ENCODE measurements at regions not wholly inside any gene's neighbourhood (a gene's known extent, or its start where the extent isn't known, plus 50 kb on each side); places are given as distances from the start of the nearest gene placed in this dataset.

GRCh38 chr17:36661047-36661666, 59.8 kb downstream of the MRM1 start:
- Histone ChIP-seq H3K9me2 (replicated peaks; ENCODE audit: insufficient read depth) (no peaks in the 10 kb centered on the region), H3K4me2 (no peak overlapping the region), H3K27me3 (peaks cover 33% of the 10 kb centered on the region), H2AFZ (no peak overlapping the region), H3K4me3 (no peak overlapping the region), H3K27ac (no peak overlapping the region), H3K9me3 (ENCODE audit: low read depth) (no peaks in the 10 kb centered on the region), H3K79me2 (no peaks in the 10 kb centered on the region), H3K36me3 (replicated peaks; ENCODE audit: insufficient read depth, low read depth) (no peaks in the 10 kb centered on the region), H4K20me1 (ENCODE audit: insufficient read depth, poor library complexity, severe bottlenecking) (no peaks in the 10 kb centered on the region), H3K4me1 (ENCODE audit: insufficient read depth) (peaks cover 3% of the 10 kb centered on the region)
- TF ChIP-seq EZH2phosphoT487 (IDR thresholded peaks at IDR 0.05; ENCODE audit: low read depth, severe bottlenecking, unreplicated experiment) (no peak), CTCF (IDR thresholded peaks at IDR 0.05; ENCODE audit: poor library complexity) (no peak), EZH2 (IDR thresholded peaks at IDR 0.05; ENCODE audit: borderline replicate concordance) (no peak)
- no peak for DNase-seq (ENCODE audit: low spot score)
- 69% methylated on average over 16 of the region's 21 CpGs for WGBS (ENCODE audit: low lambda C conversion rate, missing lambda C conversion rate)

DNA sequence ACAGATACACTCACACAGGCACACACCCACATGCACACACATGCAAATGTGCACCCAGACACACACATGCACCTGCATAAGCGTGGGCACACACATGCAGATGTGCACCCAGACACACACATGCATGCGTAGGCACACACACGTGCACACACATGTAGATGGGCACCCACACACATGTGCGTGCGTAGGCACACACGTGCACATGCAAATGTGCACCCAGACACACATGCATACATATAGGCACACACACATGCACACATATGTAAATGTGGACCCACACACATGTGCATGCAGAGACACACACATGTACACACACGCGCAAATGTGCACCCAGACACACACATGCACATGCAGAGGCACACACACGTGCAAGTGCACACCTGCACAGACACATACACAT, 60.3 kb downstream of the MRM1 start:
- H3K4me3 ChIP-seq, result no peak overlapping the region
- H3K79me2 ChIP-seq, result no peaks in the 10 kb centered on the region
- TF ChIP-seq EZH2 (IDR thresholded peaks at IDR 0.05; ENCODE audit: borderline replicate concordance) (no peak), EZH2phosphoT487 (IDR thresholded peaks at IDR 0.05; ENCODE audit: low read depth, severe bottlenecking, unreplicated experiment) (no peak), CTCF (IDR thresholded peaks at IDR 0.05; ENCODE audit: poor library complexity) (no peak)

GRCh38 chr17:36665417-36665816, 64.0 kb downstream of the MRM1 start:
- TF ChIP-seq CTCF (IDR thresholded peaks at IDR 0.05; ENCODE audit: poor library complexity), result no peak
- Histone ChIP-seq H3K9me3 (ENCODE audit: low read depth) (no peaks in the 10 kb centered on the region), H3K4me1 (ENCODE audit: insufficient read depth) (no peaks in the 10 kb centered on the region), H3K4me2 (no peak overlapping the region), H3K9me2 (replicated peaks; ENCODE audit: insufficient read depth) (no peaks in the 10 kb centered on the region), H4K20me1 (ENCODE audit: insufficient read depth, poor library complexity, severe bottlenecking) (no peaks in the 10 kb centered on the region), H3K79me2 (no peaks in the 10 kb centered on the region), H3K27ac (no peak overlapping the region), H3K27me3 (peaks cover 7% of the 10 kb centered on the region), H3K4me3 (no peak overlapping the region), H2AFZ (no peak overlapping the region), H3K36me3 (replicated peaks; ENCODE audit: insufficient read depth, low read depth) (no peaks in the 10 kb centered on the region)
- 74% methylated on average over 11 of the region's 11 CpGs for WGBS (ENCODE audit: low lambda C conversion rate, missing lambda C conversion rate)
- DNase-seq (ENCODE audit: low spot score), result peak; percentile 25

More for the DNA sequence above, 60.3 kb downstream of the MRM1 start:
- no peak overlapping the region for H3K27ac ChIP-seq
- peaks cover 28% of the 10 kb centered on the region for H3K27me3 ChIP-seq
- H4K20me1 ChIP-seq (ENCODE audit: insufficient read depth, poor library complexity, severe bottlenecking), result no peaks in the 10 kb centered on the region
- H3K36me3 ChIP-seq (replicated peaks; ENCODE audit: insufficient read depth, low read depth), result no peaks in the 10 kb centered on the region
- H3K9me2 ChIP-seq (replicated peaks; ENCODE audit: insufficient read depth), result no peaks in the 10 kb centered on the region
- DNase-seq (ENCODE audit: low spot score), result no peak
- no peak overlapping the region for H2AFZ ChIP-seq
- H3K9me3 ChIP-seq (ENCODE audit: low read depth), result no peaks in the 10 kb centered on the region
- no peak overlapping the region for H3K4me2 ChIP-seq
- peaks cover 3% of the 10 kb centered on the region for H3K4me1 ChIP-seq (ENCODE audit: insufficient read depth)
- 95% methylated on average over 9 of the region's 9 CpGs for WGBS (ENCODE audit: low lambda C conversion rate, missing lambda C conversion rate)

GRCh38 chr17:36667922-36668321, 66.5 kb downstream of the MRM1 start:
- no peak overlapping the region for H3K4me2 ChIP-seq
- peaks cover 3% of the 10 kb centered on the region for H3K27me3 ChIP-seq
- H3K4me3 ChIP-seq, result no peak overlapping the region
- TF ChIP-seq EZH2phosphoT487 (IDR thresholded peaks at IDR 0.05; ENCODE audit: low read depth, severe bottlenecking, unreplicated experiment), result no peak
- TF ChIP-seq EZH2 (IDR thresholded peaks at IDR 0.05; ENCODE audit: borderline replicate concordance), result no peak
- TF ChIP-seq CTCF (IDR thresholded peaks at IDR 0.05; ENCODE audit: poor library complexity), result no peak
- H3K4me1 ChIP-seq (ENCODE audit: insufficient read depth), result no peaks in the 10 kb centered on the region
- no peaks in the 10 kb centered on the region for H3K9me2 ChIP-seq (replicated peaks; ENCODE audit: insufficient read depth)
- no peaks in the 10 kb centered on the region for H3K36me3 ChIP-seq (replicated peaks; ENCODE audit: insufficient read depth, low read depth)
- no peak overlapping the region for H2AFZ ChIP-seq
- no peaks in the 10 kb centered on the region for H3K9me3 ChIP-seq (ENCODE audit: low read depth)
- no peaks in the 10 kb centered on the region for H4K20me1 ChIP-seq (ENCODE audit: insufficient read depth, poor library complexity, severe bottlenecking)
- H3K27ac ChIP-seq, result no peak overlapping the region
- no peak for DNase-seq (ENCODE audit: low spot score)
- no peaks in the 10 kb centered on the region for H3K79me2 ChIP-seq
- 60% methylated on average over 2 of the region's 2 CpGs for WGBS (ENCODE audit: low lambda C conversion rate, missing lambda C conversion rate)

All from hepatocyte (in vitro differentiated cells).